Stimulated activated naive CD4-positive, alpha-beta T cell treated with Interleukin-2 at 50 U/mL for 16 hours (primary cell): ENCODE measurements at regions not wholly inside any gene's neighbourhood (a gene's known extent, or its start where the extent isn't known, plus 50 kb on each side); places are given as distances from the start of the nearest gene placed in this dataset.
"Not testable (repeated sequence)": the region's sequence is repeated elsewhere in the genome, so short reads cannot be mapped to it uniquely, and the experiment has no call there.

Experiments used
- DNase-seq: peaks from one replicate; lab custom pipeline; 2025; lab: John Stamatoyannopoulos, UW

DNA sequence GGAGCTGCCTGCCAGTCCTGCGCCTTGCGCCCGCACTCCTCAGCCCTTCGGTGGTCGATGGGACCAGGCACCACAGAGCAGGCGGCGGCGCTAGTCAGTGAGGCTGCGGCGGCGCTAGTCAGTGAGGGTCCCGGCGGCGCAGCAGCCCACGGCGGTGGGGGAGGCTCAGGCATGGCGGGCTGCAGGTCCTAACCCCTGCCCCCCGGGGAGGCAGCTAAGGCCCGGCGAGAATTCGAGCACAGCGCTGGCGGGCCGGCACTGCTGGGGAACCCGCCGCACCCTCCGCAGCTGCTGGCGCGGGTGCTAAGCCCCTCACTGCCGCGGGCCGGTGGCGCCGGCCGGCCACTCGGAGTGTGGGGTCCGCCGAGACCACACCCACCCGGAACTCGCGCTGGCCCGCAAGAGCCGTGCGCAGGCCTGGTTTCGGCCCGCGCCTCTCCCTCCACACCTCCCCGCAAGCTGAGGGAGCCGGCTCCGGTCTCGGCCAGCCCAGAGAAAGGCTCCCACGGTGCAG, 867.4 kb downstream of the DSC3 start:
- no peak for DNase-seq

DNA sequence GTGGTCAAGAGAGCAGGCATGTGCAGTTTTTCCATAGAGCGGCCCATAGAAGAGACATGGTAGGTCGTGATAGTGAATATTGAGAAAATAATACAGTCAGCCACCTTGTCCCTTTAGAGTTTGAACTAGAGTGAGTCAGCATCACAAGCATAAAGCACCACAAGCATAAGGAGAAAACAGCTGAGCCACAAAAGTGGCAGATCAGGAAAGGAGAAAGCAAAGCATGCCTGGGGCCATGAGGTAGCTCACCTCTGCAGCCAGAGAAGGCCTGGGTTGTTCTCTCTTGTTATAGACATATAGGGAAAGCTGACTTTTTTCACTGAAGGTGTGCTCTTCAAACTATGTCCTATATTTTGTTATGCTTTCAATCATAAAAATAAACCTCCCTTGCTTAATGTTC, 879.0 kb downstream of the DSC3 start:
- DNase-seq, result no peak

- DNase-seq, result no peak
Observed at GRCh38 chr18:30160124-30160523, 882.4 kb downstream of the DSC3 start.

DNA sequence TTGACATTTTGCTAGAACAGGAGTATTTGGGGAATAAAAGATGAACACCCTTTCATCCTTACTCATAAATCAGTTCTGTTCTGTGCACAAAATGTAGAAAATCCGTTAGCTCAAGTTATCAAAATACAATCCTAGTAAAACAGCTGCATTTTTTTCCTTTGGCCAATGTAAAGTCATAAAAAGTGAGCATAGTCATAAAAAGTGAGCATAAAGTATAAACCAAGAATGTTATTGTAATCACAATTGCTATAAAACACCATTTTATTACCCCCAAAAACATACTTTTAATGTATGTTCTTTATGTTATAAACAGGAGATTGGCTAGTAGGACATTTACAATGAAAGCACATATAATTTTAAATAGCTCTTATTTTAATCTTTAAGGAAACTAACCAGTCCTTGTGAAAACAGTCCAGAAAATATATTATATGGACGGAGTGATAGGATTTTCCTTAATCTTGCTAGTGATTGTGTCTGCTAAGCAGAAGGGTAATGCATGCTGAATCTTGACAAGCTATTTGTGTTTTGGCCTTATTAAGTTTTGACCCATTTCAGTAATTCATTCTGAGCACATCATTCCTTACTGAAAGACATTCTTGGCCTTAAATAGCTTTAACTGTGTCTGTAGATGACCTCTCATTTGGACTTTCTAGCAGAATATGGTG, 891.8 kb downstream of the DSC3 start:
- no peak for DNase-seq

DNA sequence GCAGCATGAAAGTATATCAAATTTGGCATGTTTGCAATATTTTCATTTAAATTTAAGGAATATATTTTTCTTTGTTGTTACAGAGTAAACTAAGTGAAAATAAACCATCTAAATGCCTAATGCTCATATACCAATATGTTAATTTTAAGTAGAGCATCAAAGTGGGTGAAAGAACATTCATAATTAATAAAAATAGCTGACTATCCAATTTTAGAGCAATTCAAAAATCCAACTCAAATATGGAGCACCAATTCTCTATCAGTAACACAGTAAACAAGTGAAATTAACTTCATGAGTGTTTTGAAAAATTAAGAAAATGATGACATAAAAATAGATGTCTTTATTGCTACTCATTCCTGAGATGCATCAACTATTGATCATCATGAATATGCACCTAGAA, 893.0 kb downstream of the DSC3 start:
- DNase-seq, result no peak

GRCh38 chr18:30142870-30143269, 899.7 kb downstream of the DSC3 start:
- DNase-seq, result no peak

DNA sequence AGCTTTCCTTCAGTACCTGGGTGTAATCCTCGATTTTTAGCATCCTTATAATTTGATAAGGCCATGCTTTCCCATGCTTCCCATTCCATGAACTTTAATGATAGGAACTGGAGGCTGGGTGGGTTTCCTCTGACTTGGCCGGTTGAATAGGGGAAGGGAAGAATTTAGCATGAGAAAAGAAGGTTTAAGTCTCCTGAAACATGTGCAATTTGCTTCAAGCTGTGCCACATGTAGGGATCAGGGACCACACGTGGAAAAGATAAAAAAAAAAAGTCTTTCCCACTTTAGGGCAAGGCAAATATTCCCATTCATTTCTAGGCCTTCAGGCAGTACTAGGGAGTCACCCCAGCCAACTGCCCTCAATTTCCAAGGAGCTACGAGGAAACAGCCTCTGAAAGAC, 900.3 kb downstream of the DSC3 start:
- no peak for DNase-seq

DNA sequence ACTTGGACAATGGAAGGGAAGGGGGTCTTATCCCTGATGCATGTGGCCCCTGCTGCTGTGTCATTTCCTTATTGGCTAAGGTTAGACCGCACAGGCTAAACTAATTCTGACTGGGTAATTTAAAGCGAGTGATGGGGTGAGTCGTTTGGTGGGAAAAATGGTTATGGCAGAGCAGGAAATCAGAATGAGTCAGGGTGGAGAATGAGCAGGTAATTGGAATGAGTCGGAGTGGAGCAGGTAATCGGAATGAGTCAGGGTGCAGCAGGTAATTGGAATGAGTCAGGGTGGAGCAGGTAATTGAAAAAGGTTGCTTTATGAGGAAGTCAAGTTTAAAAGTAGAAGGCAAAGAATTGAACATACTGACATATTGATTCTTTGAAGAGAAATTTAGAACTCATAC, 901.0 kb downstream of the DSC3 start:
- DNase-seq, result not testable (repeated sequence)

GRCh38 chr18:30139631-30140287, 902.8 kb downstream of the DSC3 start:
- DNase-seq, result no peak

DNA sequence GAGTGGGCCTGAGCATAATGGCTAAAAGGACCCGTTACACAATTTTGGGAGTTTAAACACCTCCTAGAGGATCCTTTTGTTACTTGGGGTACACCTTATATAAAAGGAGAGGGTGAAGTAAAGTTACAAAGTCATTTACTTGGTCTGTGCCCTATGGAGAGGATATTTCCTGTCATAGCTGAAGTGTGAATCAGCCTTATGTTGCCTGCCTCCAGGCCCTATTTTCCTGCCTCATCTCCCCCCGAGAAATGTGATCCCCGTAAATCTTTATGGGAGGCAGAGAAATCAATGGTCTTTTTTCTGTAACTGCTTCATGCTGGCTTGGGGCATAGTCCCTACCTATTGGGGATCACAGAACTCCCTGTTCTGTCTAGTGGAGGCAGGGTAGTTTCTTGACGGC, 906.6 kb downstream of the DSC3 start:
- no peak for DNase-seq

DNA sequence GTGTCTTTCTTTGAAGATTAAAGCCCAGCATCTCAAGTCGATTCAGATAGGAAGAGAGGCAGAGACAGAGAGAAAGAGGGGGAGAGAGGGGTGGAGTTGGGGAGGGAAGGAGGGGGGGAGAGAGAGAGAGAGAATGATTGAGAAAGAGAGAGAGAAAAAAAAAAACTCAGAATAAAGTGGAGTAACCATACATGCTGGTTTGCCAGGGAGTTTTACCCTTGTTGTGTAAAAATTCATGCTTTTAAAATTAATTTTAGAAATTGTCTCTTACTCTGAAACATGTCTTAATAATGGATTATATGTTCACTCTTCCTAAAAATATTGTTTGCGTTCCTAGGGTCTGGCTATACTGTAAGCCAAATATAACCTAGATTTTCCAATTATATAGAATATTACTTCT, 908.5 kb downstream of the DSC3 start:
- DNase-seq, result no peak

GRCh38 chr18:30132959-30133358, 909.6 kb downstream of the DSC3 start:
- no peak for DNase-seq

DNA sequence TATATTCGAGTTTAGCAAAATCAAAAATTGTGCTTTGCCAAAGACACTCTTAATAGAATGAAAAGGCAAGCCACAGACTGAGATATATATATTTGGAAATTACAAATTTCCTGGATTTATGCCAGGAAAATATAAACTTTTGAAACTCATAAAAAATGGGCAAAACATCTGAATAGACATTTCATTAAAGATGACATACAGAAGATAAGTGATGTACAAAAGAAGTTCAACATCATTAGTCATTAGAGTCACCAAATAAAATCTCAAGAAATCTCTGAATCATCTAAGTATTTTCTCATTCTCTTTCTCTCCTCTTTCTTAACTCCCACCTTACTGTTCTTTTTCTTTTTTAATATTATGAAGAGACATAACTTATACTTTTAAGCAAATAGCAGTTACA, 921.1 kb downstream of the DSC3 start:
- no peak for DNase-seq

- DNase-seq, result no peak
Observed at GRCh38 chr18:30113454-30113853, 929.1 kb downstream of the DSC3 start.

GRCh38 chr18:30106356-30106755, 936.2 kb downstream of the DSC3 start:
- no peak for DNase-seq

DNA sequence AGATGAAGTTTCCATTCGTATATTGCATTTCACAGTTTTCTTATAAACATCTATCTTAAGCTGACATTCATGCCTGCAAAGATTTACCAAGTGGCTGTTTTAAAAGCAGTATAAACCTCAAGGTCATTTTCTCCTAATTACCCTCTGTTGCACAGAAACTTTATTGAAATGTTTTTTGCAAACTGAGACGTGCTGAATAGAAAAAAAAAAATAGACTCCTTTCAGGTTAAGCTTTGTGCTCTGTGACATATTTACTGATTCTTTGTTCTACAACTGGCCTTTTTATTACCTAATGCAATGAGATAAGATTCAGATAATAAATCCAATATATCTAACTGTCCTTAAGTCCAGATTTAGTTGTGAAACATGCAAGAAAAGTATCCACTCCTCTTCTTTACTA, 938.7 kb downstream of the DSC3 start:
- no peak for DNase-seq

GRCh38 chr18:30096796-30097195, 945.7 kb downstream of the DSC3 start:
- no peak for DNase-seq

DNA sequence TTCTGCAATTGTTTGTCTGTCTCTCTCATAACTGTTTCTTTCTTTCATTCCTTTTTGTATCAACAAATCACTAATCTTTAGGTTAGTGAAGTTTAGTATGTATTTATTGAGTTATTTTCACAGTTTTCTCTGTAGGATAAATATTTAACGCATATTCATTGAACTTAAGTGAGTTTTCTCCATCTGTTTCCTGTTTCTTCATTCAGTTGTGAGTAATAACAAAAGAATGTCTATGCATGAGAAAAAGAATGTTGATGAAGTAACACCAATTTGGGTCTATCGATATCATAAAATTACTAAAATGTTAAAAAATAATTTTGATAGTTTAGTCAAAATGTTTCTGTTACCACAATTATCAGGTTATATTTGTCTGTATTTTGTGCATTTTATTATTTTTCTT, 948.0 kb downstream of the DSC3 start:
- DNase-seq, result no peak

DNA sequence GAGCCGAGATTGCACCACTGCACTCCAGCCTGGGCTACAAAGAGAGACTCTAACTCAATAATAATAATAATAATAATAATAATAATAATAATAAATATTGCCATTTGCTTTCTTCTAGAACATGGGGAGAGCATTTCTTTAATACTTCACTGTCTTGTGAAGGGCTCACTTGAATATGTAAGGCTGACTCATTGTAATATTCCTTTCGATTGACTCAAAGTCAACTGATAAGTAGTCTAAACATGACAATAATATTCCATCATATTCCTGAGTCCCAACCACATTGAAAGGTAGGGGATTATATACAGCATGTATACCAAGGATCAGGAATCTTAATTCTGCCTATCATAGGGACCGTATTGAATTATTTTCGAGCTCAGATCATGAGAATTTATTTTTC, 949.2 kb downstream of the DSC3 start:
- no peak for DNase-seq

DNA sequence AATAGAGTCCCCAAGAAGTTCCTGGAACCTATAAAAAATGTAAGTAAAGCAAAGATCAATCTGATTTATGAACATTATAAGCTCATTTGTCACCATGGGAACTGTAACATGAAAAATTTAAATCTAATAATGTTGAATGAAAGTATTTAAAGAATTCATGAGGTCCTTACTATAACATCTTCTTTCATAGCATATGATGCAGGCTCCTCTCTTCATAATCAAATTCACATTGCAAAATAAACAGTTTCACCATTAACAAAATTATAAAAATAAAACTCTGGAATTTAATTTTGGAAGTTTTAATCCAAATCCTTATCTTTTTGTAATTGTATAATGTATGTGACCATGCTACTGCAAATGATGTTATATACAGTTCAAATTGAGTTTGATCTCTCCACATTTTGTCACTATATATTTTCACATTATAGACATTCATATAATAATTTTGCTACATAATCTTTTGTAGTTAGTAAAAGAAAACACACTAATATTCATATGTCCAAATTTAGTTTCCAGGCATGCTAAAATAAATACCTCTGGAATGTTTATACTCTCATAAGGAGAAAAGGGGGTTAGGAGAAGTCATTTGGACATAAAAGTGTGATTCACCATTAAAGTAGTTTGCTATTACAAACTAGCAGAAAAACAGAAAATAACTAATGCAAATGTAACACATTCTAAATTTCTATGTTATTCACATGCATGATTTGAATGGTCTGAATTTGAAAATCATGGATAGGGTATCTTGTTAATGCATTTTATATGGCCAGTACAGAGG, 954.1 kb downstream of the DSC3 start:
- no peak for DNase-seq

DNA sequence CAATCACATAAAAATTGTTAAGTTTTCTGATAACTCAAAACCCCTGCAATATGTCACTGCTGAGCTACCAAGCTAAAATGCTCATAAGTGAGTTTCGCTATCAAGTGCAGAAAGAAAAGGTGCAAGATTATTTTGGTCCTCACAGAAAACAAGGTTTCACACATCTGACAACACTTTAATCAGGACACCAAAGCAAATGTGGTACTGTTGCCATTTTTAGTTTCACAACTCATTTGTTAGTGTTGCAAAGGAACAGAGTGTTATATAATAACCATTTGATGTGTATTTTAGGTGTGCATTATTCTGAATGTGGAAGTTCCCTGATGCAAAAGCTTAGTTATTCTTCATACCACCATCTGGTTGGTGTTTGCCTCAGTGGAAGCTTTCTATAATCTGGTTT, 956.2 kb downstream of the DSC3 start:
- DNase-seq, result no peak

- no peak for DNase-seq
Observed at GRCh38 chr18:30081122-30081521, 961.4 kb downstream of the DSC3 start.
